GM03348 (cell line): ENCODE measurements at regions not wholly inside any gene's neighbourhood (a gene's known extent, or its start where the extent isn't known, plus 50 kb on each side); places are given as distances from the start of the nearest gene placed in this dataset.
"Not testable (repeated sequence)": the region's sequence is repeated elsewhere in the genome, so short reads cannot be mapped to it uniquely, and the experiment has no call there.

Source experiments
- DNase-seq: peaks from one replicate; pipeline ENCODE4 v3.0.0; 2012; ENCODE audit warnings: low spot score

DNA sequence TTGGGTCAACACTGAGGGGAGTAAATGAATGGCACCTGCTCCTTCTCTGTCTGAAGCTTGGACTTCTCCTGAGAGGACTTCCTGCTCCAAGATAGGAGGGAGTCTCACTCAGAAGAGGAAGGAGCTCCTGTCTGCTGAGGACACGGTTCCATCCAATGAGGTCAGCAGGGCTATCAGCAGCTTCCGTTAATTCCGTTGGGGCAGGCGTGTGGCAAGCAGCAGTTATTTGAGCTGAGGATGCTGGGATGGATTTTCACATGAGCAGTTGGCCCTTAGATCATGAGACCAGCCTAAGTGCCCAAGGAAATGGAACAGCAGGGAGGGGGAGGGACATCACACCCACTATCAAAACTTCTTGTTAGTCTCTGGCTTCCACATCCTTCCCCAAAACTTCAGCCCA is 159.0 kb upstream of the PZP start:
- no peak for DNase-seq

DNA sequence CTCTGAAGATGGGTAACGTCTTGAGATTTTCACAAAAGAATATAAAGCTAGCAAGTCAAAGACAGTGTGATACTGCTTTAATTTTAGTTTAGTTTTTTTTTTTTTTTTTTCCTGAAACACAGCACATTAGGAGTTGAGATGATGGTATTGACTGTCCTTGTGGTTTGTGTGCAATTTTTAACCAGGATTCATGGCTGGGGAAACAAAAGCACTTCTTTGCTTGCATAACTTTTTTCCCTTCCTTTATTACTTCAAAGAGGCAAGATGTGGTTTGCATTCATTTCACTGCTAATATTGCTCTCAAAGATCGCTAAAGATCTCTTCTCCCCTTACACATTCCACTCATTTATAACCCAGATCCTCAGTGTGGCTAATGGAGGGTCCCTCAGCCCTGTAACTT is 157.1 kb upstream of the PZP start:
- DNase-seq: no peak

DNA sequence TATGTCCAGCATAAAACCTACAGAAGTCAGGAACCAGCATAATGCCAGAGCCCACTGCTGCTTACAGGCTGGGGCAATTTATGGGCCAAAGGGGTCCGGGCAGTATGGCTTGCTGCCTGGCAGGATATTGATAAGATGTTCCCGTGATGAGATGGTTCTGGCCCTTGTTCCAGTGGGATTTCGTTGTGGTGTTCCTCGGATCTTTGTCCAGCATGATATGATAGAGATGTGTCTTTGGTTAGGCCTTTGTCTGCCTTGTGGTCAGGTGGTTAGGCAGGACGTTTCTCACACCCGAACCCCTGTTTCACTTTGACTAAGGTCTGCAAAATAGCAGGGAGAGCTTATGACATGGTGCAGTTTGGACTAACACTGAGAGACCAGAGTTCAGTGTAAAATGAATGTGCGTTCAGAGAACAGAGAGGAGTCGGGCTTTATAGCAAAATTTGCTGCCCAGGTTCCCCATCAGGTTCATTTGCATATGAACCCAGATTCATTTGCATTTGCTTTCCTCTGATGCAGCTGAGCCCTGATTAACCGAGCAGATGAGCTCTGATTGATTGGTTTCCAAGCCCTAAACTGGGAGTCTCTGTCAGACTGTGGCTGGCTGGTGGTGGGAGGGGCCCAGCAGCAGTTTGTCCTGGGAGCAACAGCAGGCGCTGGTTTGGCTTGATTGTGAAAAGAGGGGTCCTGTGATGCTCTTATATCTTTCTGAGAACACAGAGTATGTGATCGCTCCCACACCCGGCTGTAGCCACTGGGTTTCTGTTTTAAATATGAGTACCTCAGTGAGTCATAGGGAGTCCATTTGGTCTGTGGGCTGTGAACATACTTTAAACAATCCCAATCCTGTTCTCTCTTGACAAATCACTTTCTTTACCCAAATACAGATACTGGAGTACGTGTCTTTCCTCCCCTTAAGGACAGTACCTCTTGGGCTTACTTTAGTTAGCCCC is 156.3 kb upstream of the PZP start:
- DNase-seq: peak; percentile 51

DNA sequence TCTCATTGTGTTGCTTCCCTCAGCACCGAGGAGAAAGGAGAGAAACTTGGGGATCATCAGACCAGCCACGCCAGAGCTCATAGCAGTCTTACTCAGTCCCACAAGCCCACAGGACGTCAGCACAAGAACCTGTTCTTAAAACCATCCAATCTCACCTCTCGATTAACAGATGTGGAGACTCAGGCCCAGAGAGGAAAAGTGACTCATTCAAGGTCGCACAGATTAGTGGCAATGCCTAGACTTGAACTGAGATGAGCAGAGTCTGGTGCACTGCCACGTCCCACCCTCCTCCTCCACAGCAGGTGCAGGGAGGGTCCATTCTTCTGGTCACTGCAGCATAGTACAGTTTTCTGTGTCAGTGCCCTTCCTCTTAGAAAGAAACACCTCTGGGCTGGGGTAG is 154.9 kb upstream of the PZP start:
- DNase-seq: no peak

DNA sequence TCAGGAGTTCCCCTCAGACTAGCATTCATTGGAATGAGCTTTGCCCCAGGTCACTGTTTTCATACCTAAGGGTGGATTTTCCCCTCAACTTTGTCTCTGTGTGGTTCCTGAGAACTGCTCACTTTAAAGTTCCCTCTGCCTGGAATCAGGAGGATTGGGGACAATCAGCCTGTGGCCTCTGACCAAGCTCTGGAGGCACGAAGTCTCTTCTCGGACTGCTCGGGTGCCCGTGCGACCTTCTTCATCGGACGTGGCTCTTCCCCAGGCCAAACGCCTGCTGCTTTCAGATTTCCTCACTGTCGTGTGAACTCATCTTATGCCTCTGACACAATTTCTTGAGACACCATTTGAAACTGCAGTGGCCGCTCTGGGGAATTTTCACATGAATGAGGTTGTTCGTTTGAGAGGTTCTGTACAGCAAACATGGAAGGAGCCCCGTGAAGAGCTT is 153.7 kb upstream of the PZP start:
- DNase-seq: no peak

DNA sequence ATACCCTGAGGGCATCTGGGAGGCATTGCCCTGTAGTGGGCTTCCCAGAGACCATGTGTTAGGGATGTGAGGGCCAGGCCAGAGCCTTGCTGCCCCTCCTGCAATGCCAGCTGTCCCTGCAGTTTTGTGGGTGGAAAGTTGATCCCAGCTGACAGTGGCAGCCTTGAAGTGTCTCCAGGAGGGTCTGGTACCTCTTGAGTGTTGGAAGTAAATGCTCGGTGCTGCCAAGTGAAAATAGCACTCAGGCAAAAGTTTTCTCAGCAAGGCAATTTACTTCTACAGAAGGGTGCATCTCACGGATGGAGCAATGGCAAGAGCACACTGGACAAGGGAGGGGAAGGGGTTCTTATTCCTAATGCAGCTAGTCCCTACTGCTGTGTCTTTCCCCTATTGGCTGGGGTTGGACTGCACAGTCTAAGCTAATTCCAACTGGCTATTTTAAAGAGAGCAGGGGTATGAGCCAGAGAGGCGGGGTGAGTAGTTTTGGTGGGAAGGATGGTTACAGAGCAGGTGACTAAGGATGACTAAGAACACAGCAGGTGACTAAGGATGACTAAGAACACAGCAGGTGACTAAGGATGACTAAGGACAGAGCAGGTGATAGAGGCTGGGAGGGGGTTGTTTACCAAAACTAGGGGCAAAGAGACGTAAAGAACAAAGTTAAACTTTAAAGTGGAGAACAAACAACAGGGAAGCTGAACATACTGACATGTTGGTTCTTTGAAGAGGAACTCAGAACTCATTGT is 146.0 kb upstream of the PZP start:
- not testable (repeated sequence) for DNase-seq

DNA sequence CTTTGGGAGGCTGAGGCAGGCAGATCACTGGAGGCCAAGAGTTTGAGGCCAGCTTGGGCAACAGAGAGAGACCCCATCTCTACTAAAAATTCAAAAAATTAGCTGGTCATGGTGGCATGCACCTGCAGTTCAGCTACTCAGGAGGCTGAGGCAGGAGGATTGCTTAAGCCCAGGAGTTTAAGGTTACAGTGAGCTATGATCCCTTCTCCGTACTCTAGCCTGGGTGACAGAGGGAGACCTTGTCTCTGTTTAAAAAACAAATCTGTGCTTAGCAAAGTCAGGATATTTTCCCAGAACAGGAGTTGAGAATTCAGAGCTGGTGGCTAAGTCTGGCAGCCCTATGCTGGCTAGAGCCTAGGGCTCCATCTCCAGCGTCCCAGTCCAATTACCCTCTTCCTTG is 142.9 kb upstream of the PZP start:
- DNase-seq: no peak

DNA sequence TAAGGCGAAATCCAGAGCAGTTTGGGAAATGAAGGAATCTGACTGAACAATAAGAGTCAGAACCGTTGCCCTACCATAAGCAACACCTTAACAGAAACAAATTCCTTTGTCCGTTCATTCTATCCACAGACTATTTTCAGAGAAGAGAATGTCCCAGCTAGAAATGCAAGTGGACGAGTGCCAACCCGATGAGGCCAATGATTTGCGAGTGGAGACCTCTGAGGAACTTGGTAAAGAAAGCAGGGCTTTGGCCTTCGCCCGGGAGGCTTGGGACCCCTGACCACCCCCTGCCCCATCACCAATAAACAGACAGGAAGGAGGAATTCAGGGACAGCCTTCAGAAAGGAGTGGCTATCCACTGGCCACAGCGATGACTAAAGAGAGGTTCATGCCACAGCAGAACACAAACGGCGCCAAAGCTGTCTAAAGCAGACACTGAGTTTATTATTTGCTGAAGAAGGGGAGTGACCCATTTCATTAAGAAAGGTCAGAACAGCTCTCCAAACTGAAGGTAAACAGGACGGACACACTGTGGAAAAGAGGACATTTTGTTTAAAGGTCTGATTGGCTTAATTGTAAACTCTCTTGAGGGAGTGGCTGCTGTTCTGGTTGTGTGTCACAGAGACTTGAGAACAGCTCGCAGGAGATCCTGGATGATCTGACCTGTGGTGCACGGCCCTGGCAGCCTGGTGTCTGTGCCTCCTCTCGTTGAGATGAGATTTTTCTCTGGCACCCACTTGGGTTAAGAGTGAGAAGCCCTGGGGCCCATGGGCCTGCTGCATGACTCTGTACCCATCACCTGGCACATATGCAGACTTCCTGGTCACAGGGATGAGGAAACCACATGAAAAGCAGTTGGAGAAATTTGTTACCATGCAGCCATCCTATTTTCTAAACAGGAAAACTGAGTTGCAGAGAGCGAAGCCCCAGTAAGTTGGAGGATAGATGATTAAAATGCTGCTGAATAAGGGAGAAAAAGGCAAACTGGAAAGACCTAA is 142.0 kb upstream of the PZP start:
- no peak for DNase-seq

DNA sequence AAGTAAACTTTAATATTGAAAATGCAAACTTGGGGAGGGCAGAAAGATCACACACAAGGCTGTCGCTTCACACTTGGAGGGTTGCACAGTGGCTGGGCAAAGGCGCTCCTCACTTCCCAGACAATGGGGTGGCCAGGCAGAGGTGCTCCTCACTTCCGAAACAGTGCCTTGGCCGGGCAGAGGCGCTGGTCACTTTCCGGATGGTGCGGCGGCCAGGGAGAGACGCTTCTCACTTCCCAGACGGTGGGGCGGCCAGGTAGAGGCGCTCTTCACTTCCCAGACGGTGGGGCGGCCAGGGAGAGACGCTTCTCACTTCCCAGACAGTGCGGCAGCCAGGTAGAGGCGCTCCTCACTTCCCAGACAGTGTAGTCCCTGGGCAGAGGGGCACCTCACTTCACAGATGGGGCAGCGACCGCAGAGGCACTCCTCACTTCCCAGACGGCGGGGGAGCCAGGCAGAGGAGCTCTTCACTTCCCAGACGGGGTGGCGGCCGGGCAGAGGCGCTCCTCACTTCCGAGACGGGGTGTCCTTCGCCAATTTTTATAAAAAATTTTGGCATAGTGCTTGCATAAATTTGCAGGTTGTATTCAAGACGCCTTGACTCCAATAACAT is 140.8 kb upstream of the PZP start:
- no peak for DNase-seq

DNA sequence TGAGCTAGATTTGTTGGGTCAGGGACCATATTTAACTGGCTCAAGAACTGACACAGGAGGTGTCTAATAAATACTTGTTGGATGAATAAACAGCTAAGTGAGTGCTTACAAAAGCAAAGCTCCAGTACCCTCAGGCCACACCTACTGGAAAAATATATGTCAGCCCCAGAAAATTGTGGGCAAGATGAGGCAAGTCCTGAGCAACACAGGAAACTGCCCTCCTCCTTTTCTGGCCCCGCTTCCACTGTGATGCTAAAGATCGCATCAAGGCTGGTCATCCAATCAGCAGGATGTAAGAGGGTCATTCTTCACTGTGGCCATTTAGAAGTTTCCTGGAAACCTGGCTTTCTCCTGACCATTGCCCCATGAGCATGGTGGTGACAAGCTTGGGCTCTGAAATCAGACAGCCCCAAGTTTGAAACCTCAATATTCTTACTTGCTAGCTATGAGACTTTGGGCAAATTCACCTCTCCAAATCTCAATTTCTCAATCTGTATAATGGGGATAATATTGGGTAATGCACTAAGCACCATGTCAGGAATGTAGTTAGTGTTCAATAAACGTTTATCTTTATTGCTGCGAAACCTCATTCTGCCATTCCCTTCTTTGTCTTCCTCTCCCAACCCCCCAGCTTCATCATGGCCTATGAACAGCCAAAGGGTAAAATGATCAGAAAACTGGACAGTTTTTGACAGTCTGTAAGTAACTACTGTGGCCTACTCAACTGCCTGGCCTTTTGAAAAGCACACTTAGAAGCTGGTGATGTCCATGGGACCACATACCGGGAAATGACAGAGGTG is 139.3 kb upstream of the PZP start:
- no peak for DNase-seq

DNA sequence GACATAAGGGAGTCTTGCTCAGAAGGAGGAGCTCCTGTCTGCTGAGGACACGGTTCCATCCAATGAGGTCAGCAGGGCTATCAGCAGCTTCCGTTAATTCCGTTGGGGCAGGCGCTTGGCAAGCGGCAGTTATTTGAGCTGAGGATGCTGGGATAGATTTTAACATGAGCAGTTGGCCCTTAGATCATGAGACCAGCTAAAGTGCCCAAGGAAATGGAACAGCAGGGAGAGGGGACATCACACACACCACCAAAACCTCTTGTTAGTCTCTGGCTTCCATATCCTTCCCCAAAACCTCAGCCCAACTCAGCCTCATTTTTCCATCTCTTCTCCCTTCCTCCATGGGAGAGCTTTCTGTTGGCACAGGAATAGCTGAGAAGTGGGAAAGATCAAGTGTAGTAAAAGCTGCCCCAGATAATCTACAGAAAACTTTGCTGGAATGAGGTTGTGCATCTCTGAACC is 138.7 kb upstream of the PZP start:
- no peak for DNase-seq

DNA sequence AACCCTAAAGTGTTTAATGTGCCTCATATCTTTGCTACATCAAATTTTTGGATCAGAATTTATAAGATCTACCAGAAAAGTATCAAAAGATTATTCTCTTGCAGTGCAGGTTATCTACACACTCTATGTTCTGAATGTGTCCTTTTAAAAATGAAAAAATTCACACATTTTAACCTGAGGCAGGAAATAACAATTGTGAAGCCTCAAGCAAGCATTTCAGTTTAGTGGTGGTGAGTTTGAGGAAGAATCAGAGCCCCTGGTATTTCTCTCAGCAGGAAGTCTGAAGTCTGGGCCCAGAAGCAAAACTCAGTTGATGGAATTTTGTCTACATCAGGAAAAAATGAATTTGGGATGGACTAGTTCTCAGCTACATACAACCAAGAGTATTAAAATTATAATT is 137.0 kb upstream of the PZP start:
- DNase-seq: no peak

DNA sequence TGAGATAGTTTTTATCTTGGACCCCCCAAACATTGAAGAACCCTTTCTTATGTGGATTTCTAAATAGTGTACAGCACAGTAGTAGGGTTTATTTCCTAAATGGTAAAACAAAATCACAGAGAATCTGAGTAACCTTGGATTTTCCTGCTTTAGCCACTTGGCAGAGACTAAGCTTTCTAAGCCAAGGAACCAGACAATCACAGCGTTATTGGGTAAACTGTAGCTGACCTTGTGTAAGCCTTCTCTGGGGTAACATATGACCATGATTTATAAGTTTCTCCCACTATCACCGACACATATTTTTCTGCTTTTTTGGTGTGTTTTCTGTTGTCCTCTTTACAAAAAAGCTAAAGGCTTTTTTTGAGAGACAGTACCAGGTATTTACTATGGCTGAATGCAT is 136.3 kb upstream of the PZP start:
- no peak for DNase-seq

DNA sequence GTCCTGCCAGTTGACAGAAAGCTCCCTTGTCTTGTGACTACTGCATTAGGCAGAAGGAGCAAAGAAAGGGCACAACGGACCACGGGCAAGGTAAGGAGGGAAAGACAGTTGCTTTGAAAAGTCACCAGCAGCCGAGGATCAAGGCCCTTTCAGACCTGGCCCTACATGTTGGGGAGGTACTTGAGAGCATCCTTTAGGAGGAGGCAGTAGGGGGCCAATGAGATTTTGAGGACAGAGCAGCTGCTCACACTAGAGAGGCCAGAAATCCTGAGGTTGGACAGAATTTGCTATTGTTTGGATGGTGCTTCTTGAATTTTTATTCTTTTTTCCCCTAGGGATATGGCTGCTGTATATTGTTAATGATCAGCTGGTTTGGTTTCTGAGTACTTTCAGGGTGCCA is 135.5 kb upstream of the PZP start:
- no peak for DNase-seq

DNA sequence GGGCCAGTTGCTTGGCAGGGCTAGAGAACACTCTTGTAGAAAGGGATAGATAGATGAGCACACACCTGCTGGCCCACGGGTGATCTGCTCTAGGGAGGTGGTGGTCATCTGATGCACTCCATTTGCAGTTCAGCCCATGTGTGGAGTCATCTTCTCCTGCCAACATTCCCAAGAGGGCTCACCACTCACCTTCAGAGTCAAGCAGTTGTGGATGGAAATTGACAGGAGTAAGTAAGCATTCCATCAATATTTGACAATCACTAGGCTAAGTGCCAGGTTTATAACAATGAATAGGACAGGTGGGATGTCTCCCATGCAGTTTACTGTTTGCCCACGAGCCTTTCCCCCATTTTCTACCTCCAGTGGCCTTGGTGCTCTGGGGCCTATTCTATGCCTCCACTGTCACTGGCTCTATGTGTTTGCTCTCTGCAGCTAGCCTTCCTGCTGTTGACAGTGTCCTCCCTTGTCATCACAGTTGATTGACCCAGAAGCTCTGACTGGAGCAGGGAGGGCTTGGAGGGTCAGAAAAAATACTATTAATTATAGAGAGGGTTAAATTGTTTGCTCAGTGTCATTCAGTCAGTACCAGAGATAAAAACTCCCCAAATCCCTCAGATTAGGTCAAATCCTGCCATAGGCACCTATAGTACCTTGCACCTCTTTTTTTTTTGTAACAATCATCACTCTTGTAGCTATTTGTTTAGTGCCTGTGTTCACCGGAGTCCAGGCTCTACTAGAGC is 134.6 kb upstream of the PZP start:
- DNase-seq: no peak

DNA sequence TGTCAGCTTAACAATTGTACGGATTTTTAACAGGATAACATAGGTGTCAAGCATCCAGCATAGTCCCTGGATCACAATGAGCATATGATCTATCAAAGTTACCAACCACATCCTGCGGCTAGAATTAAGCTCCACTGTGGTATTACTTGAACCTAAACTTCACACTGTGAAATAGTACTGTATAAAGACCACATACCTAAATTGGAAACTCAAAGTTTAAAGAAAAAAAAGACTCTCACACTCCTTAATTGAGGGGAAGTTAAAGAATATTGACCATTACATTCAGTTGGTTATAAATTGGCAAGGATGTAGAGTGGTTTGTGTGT is 133.0 kb upstream of the PZP start:
- no peak for DNase-seq

DNA sequence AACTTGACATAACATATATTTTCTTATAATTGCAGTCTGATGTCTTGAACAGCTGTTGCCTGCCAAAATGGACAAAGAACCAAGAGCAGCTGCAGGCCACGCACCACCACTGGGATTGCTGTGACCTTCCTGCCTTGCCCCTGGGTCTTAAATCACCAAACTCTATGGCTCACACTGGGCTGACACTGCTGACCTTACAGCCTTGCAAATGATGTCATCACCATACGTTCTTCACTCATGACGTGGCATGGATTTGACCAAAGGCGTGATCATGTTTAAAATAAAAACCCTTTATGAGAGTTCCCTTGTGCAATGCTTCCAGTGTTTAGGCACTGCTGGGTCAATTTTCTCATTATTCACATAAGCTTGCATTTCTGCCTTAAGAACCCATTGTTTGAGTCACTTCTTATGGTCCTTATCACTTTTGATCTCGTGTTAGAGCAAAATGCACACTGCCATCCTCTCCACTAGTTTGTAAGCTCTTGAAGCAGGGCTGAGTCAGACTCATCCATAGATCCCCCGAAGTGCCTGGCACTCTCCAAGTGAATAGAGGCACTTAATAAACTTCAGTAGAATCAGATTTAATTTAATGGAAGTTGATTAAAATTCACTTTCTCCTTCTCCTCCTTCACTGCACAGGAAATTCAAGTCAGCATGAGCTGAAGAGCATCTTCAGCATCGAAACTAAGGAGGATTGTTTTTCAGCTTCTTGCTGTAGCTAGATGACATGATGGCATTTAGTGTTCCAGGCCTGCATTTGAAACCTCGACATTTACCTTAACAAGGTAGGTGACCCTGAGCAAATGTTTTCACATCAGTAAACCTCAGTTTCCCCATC is 132.4 kb upstream of the PZP start:
- DNase-seq: no peak

DNA sequence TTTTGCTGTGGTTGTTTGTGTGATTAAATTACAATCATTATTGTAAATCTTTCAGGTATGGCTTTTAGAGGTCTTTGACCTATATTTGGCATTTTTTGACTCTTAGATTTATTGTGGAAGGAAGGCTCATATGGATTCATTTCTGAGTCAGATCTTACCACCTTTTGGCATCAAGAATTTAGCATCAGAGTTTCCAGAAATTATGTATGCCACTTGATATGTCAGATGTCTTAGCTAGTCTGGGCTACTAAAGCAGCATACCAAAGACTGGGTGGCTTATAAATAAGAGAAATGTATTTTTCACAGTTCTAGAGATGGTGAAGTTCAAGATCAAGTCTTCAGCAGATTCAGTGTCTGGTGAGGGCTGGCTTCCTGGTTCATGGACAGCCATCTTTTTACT is 129.5 kb upstream of the PZP start:
- DNase-seq: no peak

DNA sequence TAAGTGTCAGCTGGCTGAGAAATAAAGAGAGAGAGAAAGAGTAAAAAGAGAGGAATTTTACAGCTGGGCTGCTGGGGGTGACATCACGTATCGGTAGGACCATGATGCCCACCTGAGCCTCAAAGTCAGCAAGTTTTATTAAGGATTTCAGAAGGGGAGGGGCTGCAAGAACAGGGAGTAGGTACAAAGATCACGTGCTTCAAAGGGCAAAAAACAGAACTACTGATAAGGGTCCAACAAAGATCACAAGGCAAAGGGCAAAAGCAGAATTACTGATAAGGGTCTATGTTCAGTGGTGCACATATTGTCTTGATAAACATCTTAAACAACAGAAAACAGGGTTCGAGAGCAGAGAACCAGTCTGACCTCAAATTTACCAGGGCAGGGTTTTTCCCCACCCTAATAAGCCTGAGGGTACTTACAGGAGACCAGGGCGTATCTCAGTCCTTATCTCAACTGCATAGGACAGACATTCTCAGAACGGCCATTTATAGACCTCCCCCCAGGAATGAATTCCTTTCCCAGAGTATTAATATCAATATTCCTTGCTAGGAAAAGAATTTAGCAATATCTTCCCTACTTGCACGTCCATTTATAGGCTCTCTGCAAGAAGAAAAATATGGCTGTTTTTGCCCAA is 128.3 kb upstream of the PZP start:
- not testable (repeated sequence) for DNase-seq
